PC-9 (cell line): ENCODE measurements at regions not wholly inside any gene's neighbourhood (a gene's known extent, or its start where the extent isn't known, plus 50 kb on each side); places are given as distances from the start of the nearest gene placed in this dataset.
A peak's percentile ranks its signal among the peaks of the same experiment; 100 is the strongest.

ENCODE experiments used
- BruUV-seq: library from RNA; stranded (reverse); fragments of 400-500 nt; replicated peaks from 2 replicates; lab custom pipeline; 2021; lab: Mats Ljungman, UMichigan
- CTCF ChIA-PET: fragments of 300-600 bp; sonication (Branson Sonifier 250); formaldehyde crosslinking; loops from one replicate; lab custom pipeline; 2022; ENCODE audit warnings: antibody characterized with exemption; lab: Charles Lee
- POLR2A ChIA-PET: fragments of 300-600 bp; sonication (Branson Sonifier 250); formaldehyde crosslinking; loops from one replicate; lab custom pipeline; 2022; ENCODE audit warnings: antibody characterized with exemption; ENCODE audit not compliant: unreplicated experiment; lab: Charles Lee
- DNase-seq, 2 experiments: peaks; one replicate each; pipeline versions ENCODE4 v3.0.0 to v3.0.0-alpha.2; 2015 to 2022; ENCODE audit warnings: mixed read lengths in 1 of 2
- H2AFZ ChIP-seq: fragments of 200-600 bp; sonication (generic); 2 replicates; pipeline ENCODE4 v1.8.1; 2017; ENCODE audit warnings: antibody characterized with exemption
- H3F3A ChIP-seq: fragments of 200-600 bp; sonication (generic); 2 replicates; pipeline ENCODE4 v1.8.1; 2017; ENCODE audit warnings: antibody characterized with exemption, mild to moderate bottlenecking, low read depth; ENCODE audit not compliant: insufficient read depth
- H3K27ac ChIP-seq: fragments of 200-600 bp; sonication (generic); 2 replicates; pipeline ENCODE4 v1.6.1; 2016; ENCODE audit warnings: mixed run types
- H3K27me3 ChIP-seq: fragments of 200-600 bp; sonication (generic); 2 replicates; pipeline ENCODE4 v1.6.1; 2016; ENCODE audit warnings: low read depth, mixed run types; ENCODE audit not compliant: insufficient read depth
- H3K36me3 ChIP-seq: fragments of 200-600 bp; sonication (generic); 2 replicates; pipeline ENCODE4 v1.6.1; 2016; ENCODE audit warnings: low read depth, mixed run types
- H3K4me1 ChIP-seq: fragments of 200-600 bp; sonication (generic); replicated peaks from 2 replicates; pipeline ENCODE4 v1.6.1; 2016; ENCODE audit warnings: mixed run types; ENCODE audit not compliant: insufficient read depth
- H3K4me2 ChIP-seq: fragments of 200-600 bp; sonication (generic); 2 replicates; pipeline ENCODE4 v1.6.1; 2017; ENCODE audit warnings: mixed run types
- H3K4me3 ChIP-seq: fragments of 200-600 bp; sonication (generic); 2 replicates; pipeline ENCODE4 v1.6.1; 2016; ENCODE audit warnings: mixed run types
- H3K79me2 ChIP-seq: fragments of 200-600 bp; sonication (generic); 2 replicates; pipeline ENCODE4 v1.6.1; 2017; ENCODE audit warnings: low read depth, mixed run types
- H3K9me2 ChIP-seq: fragments of 200-600 bp; sonication (generic); 2 replicates; pipeline ENCODE4 v1.8.1; 2017; ENCODE audit warnings: mild to moderate bottlenecking; ENCODE audit not compliant: insufficient read depth
- H3K9me3 ChIP-seq: fragments of 200-600 bp; sonication (generic); 2 replicates; pipeline ENCODE4 v1.8.1; 2016; ENCODE audit warnings: low read depth; ENCODE audit not compliant: insufficient read depth
- H4K20me1 ChIP-seq: fragments of 200-600 bp; sonication (generic); 2 replicates; pipeline ENCODE4 v1.8.1; 2017; ENCODE audit not compliant: insufficient read depth
- CTCF ChIP-seq: fragments of 200-600 bp; sonication (generic); conservative IDR thresholded peaks from 2 replicates; pipeline ENCODE4 v1.6.1; 2017; ENCODE audit warnings: mixed run types, antibody characterized with exemption, mild to moderate bottlenecking, moderate library complexity
- EZH2 ChIP-seq: fragments of 200-600 bp; sonication (generic); IDR thresholded peaks from 2 replicates; pipeline ENCODE4 v1.8.0; 2017; ENCODE audit warnings: antibody characterized with exemption, low read depth
- intact Hi-C: fragments of 100-400 bp; cut with micrococcal nuclease; formaldehyde crosslinking; loops from one replicate; pipeline ENCODE4 v1.10.0; 2022; ENCODE audit not compliant: unreplicated experiment

- no peak for DNase-seq
- H3K27me3 ChIP-seq = no peaks in the 10 kb centered on the region
- H3K79me2 ChIP-seq = no peaks in the 10 kb centered on the region
- POLR2A ChIA-PET = no interaction called here
- H4K20me1 ChIP-seq = no peaks in the 10 kb centered on the region
- TF ChIP-seq EZH2 = no peak
- no peak for TF ChIP-seq CTCF
- 0 out of 2 replicates have a peak, but pooled peaks cover 7% of the 10 kb centered on the region for H3K4me1 ChIP-seq
- H3K4me3 ChIP-seq = no peak overlapping the region
- no peaks in the 10 kb centered on the region for H3K9me3 ChIP-seq
- H3K27ac ChIP-seq = no peak overlapping the region
- no peaks in the 10 kb centered on the region for H3K9me2 ChIP-seq
- no peak overlapping the region for H2AFZ ChIP-seq
- H3K4me2 ChIP-seq = no peak overlapping the region
- intact Hi-C loops = no loop called here
- H3F3A ChIP-seq = peaks cover 5% of the 10 kb centered on the region; the same call in 1 of the 2 replicates
- no TSS peak for BruUV-seq
- CTCF ChIA-PET = no interaction called here
- no peaks in the 10 kb centered on the region for H3K36me3 ChIP-seq
Observed at GRCh38 chr17:59512844-59513385, 52.5 kb upstream of the DHX40 start.

GRCh38 chr17:59513934-59514841 lies 51.2 kb upstream of the DHX40 start:
- Histone ChIP-seq H3K27ac (no peak overlapping the region), H4K20me1 (no peaks in the 10 kb centered on the region), H3K36me3 (no peaks in the 10 kb centered on the region), H3K4me1 (0 out of 2 replicates have a peak, but pooled peaks cover 7% of the 10 kb centered on the region), H3K4me2 (no peak overlapping the region), H3K27me3 (no peaks in the 10 kb centered on the region), H2AFZ (no peak overlapping the region), H3K9me2 (no peaks in the 10 kb centered on the region), H3K4me3 (no peak overlapping the region), H3K9me3 (no peaks in the 10 kb centered on the region), H3K79me2 (no peaks in the 10 kb centered on the region), H3F3A (peaks cover 5% of the 10 kb centered on the region; the same call in 1 of the 2 replicates)
- peak; percentile 56 to 65 for DNase-seq
- no peak for TF ChIP-seq EZH2
- no peak for TF ChIP-seq CTCF
- intact Hi-C loops = no loop called here
- no TSS peak for BruUV-seq
- ChIA-PET POLR2A (no interaction called here), CTCF (interaction anchor here (0.6 kb wide), 1 partner anchor 73 kb away, joined by 3 read pairs; no protein-coding TSS in a partner anchor)
